ENCODE measurements at regions not wholly inside any gene's neighbourhood (a gene's known extent, or its start where the extent isn't known, plus 50 kb on each side); places are given as distances from the start of the nearest gene placed in this dataset.

DNA sequence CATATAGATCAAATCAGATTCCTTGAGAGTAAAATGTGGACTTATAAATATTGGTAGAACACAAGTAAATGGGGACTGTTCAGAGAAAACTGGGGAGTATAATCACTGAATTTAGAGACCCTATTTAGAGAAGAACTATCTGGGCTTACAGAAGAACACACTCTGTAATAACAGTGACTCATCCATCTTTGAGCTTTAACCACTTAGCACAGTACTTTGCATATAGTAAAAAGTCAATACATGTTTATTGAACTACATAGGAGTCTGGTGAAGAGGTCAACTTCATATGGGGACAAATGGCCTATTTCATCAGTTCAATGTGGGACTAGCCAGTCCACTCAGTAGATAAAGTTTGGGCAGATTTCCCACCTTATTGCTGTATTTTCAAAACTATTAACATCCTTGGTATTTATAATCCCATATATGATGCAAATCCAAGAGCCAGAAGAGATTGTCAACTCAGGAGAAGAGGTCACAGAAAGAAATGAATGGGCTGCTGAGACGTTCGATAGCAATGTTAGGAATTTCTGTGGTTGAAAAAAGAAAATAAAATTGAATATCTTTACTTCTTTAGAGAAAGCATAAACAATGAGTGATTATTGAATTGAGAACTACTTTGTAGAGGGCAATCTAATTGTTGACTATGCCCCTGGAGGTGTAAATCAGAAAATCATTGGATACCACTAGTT is 119.3 kb upstream of the CACNA2D1 start:
- Histone ChIP-seq H3K27me3 (ENCODE audit: control insufficient read depth, insufficient read depth, low read length, poor library complexity, severe bottlenecking) (no peaks in the 10 kb centered on the region), H3K9ac (ENCODE audit: extremely low read depth, low read length, poor library complexity, severe bottlenecking) (no peak overlapping the region), H3K36me3 (ENCODE audit: control insufficient read depth, insufficient read depth, low read length) (no peaks in the 10 kb centered on the region), H3K9me3 (ENCODE audit: control insufficient read depth, low read length) (no peaks in the 10 kb centered on the region), H3K4me3 (ENCODE audit: low read length) (no peak overlapping the region), H3K4me1 (ENCODE audit: control insufficient read depth, insufficient read depth, low read length) (no peaks in the 10 kb centered on the region), H3K27ac (ENCODE audit: low read depth, low read length) (no peak overlapping the region)
- TF ChIP-seq, protein P1, sequence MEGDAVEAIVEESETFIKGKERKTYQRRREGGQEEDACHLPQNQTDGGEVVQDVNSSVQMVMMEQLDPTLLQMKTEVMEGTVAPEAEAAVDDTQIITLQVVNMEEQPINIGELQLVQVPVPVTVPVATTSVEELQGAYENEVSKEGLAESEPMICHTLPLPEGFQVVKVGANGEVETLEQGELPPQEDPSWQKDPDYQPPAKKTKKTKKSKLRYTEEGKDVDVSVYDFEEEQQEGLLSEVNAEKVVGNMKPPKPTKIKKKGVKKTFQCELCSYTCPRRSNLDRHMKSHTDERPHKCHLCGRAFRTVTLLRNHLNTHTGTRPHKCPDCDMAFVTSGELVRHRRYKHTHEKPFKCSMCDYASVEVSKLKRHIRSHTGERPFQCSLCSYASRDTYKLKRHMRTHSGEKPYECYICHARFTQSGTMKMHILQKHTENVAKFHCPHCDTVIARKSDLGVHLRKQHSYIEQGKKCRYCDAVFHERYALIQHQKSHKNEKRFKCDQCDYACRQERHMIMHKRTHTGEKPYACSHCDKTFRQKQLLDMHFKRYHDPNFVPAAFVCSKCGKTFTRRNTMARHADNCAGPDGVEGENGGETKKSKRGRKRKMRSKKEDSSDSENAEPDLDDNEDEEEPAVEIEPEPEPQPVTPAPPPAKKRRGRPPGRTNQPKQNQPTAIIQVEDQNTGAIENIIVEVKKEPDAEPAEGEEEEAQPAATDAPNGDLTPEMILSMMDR (conservative IDR thresholded peaks at IDR 0.05) = peak; percentile 19
- Mint-ChIP-seq H3K9me3 (no peaks in the 10 kb centered on the region), H3K4me1 (peaks cover 11% of the 10 kb centered on the region), H3K27ac (no peak overlapping the region), H3K27me3 (ENCODE audit: insufficient read depth) (no peaks in the 10 kb centered on the region), H3K4me3 (no peak overlapping the region), H3K36me3 (ENCODE audit: low read depth) (no peaks in the 10 kb centered on the region)
- DNase-seq = no peak
- WGBS, 2 experiments (ENCODE audit: insufficient coverage in 1 of 2, insufficient read length in 1 of 2) = 97% methylated on average over 2 of the region's 2 CpGs; no CpG with 5 or more reads in 1 of the 2 experiments

DNA sequence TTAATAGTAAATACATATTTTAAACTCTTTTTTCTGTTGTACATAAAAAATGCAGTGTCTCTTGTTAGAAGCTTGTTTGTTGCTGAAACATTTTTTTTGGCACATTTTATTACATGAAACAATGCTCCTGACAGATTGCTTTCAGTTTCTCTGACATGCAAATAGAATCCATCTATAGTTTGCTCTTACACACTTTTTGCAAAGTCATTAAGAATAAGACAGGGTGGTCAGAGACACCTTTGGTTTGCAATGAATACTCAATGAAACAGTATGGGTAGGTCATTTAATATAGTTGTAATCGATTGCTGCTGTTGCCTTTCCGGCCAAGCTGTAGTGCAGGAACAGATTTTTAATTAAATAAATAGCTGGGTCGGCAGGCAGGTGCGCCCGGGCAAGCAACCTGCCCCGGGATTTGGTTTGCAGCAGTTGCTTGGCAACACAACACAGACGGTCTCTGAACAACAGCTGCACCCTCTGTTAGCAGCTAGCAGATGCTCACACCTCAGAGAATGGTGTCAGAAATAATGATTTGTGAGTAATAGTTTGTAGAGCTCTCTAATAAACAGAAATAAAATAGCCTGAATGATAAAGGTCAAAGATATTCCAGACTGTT is 115.7 kb upstream of the CACNA2D1 start:
- no peaks in the 10 kb centered on the region for H3K4me1 ChIP-seq (ENCODE audit: control insufficient read depth, insufficient read depth, low read length)
- H3K9ac ChIP-seq (ENCODE audit: extremely low read depth, low read length, poor library complexity, severe bottlenecking) = no peak overlapping the region
- H3K4me3 Mint-ChIP-seq = no peak overlapping the region
- no peaks in the 10 kb centered on the region for H3K36me3 Mint-ChIP-seq (ENCODE audit: low read depth)
- peaks cover 13% of the 10 kb centered on the region for H3K9me3 ChIP-seq (ENCODE audit: control insufficient read depth, low read length)
- TF ChIP-seq, protein P1 (conservative IDR thresholded peaks at IDR 0.05) = no peak
- H3K4me3 ChIP-seq (ENCODE audit: low read length) = no peak overlapping the region
- H3K36me3 ChIP-seq (ENCODE audit: control insufficient read depth, insufficient read depth, low read length) = no peaks in the 10 kb centered on the region
- peak overlapping the region; percentile 85 for H3K27ac ChIP-seq (ENCODE audit: low read depth, low read length)
- H3K27ac Mint-ChIP-seq = no peak overlapping the region
- peak; percentile 68 for DNase-seq
- H3K27me3 ChIP-seq (ENCODE audit: control insufficient read depth, insufficient read depth, low read length, poor library complexity, severe bottlenecking) = no peaks in the 10 kb centered on the region
- H3K9me3 Mint-ChIP-seq = peaks cover 17% of the 10 kb centered on the region
- peaks cover 4% of the 10 kb centered on the region for H3K4me1 Mint-ChIP-seq
- no peaks in the 10 kb centered on the region for H3K27me3 Mint-ChIP-seq (ENCODE audit: insufficient read depth)
- 70 to 82% methylated on average over 7 of the region's 7 CpGs for WGBS, 2 experiments (ENCODE audit: insufficient coverage in 1 of 2, insufficient read length in 1 of 2)

DNA sequence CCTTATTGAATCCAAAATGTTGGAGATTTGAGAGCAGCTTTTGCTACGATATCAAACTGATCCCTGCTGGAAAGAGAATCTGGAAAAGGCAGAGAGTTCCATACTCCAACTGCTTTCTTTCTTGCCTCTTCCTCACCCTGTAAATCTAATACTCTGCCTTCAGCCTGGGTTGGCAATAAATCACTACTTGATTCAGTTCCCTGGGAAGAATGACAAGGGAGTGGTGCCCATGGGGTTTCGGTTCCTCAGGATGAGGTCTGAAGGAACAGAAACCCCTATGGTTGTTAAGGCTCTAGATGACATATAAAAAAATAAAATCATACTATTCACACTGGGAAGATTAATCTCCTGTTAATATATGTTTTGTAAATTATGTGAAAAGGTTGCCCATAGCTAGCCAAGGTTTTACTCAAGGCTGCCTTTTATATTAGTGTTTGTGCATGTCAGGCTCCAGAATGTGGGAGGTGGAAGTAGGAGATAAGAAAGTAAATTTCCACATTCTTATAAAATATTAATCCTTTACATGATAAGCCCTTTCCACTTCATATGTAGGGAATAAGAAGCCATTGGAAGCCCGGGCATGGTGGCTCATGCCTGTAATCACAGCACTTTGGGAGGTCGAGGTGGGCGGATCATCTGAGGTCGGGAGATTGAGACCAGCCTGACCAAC is 106.2 kb upstream of the CACNA2D1 start:
- H3K27me3 Mint-ChIP-seq (ENCODE audit: insufficient read depth) = no peaks in the 10 kb centered on the region
- H3K4me3 Mint-ChIP-seq = no peak overlapping the region
- H3K9me3 Mint-ChIP-seq = peaks cover 6% of the 10 kb centered on the region
- H3K36me3 Mint-ChIP-seq (ENCODE audit: low read depth) = no peaks in the 10 kb centered on the region
- Histone ChIP-seq H3K27ac (ENCODE audit: low read depth, low read length) (no peak overlapping the region), H3K9ac (ENCODE audit: extremely low read depth, low read length, poor library complexity, severe bottlenecking) (no peak overlapping the region), H3K4me1 (ENCODE audit: control insufficient read depth, insufficient read depth, low read length) (peaks cover 3% of the 10 kb centered on the region), H3K4me3 (ENCODE audit: low read length) (no peak overlapping the region), H3K27me3 (ENCODE audit: control insufficient read depth, insufficient read depth, low read length, poor library complexity, severe bottlenecking) (no peaks in the 10 kb centered on the region), H3K9me3 (ENCODE audit: control insufficient read depth, low read length) (peaks cover 9% of the 10 kb centered on the region), H3K36me3 (ENCODE audit: control insufficient read depth, insufficient read depth, low read length) (no peaks in the 10 kb centered on the region)
- H3K27ac Mint-ChIP-seq = no peak overlapping the region
- TF ChIP-seq, protein P1 (conservative IDR thresholded peaks at IDR 0.05) = no peak
- no peak for DNase-seq
- H3K4me1 Mint-ChIP-seq = peaks cover 3% of the 10 kb centered on the region
- 50 to 79% methylated on average over 2 to 6 of the region's 6 CpGs for WGBS, 2 experiments (ENCODE audit: insufficient coverage in 1 of 2, insufficient read length in 1 of 2)
